SK-N-SH (cell line): ENCODE measurements at regions not wholly inside any gene's neighbourhood (a gene's known extent, or its start where the extent isn't known, plus 50 kb on each side); places are given as distances from the start of the nearest gene placed in this dataset.

Source experiments
- CTCF ChIA-PET: fragments of 300-600, 350-600 bp; formaldehyde crosslinking; extraction: SDS; loops from one replicate; lab custom pipeline; 2021; lab: Yijun Ruan, JAX
- POLR2A ChIA-PET: fragments of 350-600 bp; sonication (Branson Sonifier 250); formaldehyde crosslinking; extraction: SDS; loops from one replicate; lab custom pipeline; 2020; ENCODE audit warnings: antibody characterized with exemption, inconsistent platforms; lab: Yijun Ruan, JAX
- DNase-seq: peaks from one replicate; pipeline ENCODE4 v3.0.0; 2012
- H2AFZ ChIP-seq: fragments of 200-600 bp; sonication (generic); 2 replicates; pipeline ENCODE4 v1.8.1; 2016; ENCODE audit warnings: antibody characterized with exemption, mild to moderate bottlenecking, low read depth
- H3F3A ChIP-seq: fragments of 200-600 bp; sonication (generic); replicated peaks from 2 replicates; pipeline ENCODE3; 2016; ENCODE audit warnings: antibody characterized with exemption, mild to moderate bottlenecking; ENCODE audit not compliant: insufficient read depth
- H3K27ac ChIP-seq, 2 experiments: fragments of 200-500 bp in 1 of 2; fragments of 200-600 bp in 1 of 2; sonication (Bioruptor generic) in 1 of 2; sonication (generic), shearing (Covaris generic) in 1 of 2; 2 replicates each; pipeline versions ENCODE4 v1.5.1 to v1.6.1; 2014 to 2016; ENCODE audit warnings: low read depth in 2 of 2, inconsistent platforms in 1 of 2, low read length in 1 of 2, mild to moderate bottlenecking in 1 of 2, mixed read lengths in 1 of 2
- H3K27me3 ChIP-seq: fragments of 200-600 bp; sonication (generic), shearing (Covaris generic); 2 replicates; pipeline ENCODE4 v1.6.1; 2016; ENCODE audit warnings: mixed run types; ENCODE audit not compliant: insufficient read depth
- H3K36me3 ChIP-seq, 2 experiments: fragments of 200-500 bp in 1 of 2; fragments of 200-600 bp in 1 of 2; sonication (Bioruptor generic) in 1 of 2; sonication (generic) in 1 of 2; replicated peaks in 1 of 2; 2 replicates each; pipeline versions ENCODE3 to v1.5.1; 2014 to 2016; ENCODE audit warnings: low read length in 1 of 2, mild to moderate bottlenecking in 1 of 2; ENCODE audit not compliant: insufficient read depth in 2 of 2, control insufficient read depth in 1 of 2
- H3K4me1 ChIP-seq, 2 experiments: fragments of 200-500 bp in 1 of 2; fragments of 200-600 bp in 1 of 2; sonication (Bioruptor generic) in 1 of 2; sonication (generic), shearing (Covaris generic) in 1 of 2; 2 replicates each; pipeline versions ENCODE4 v1.5.1 to v1.6.1; 2014 to 2016; ENCODE audit warnings: low read depth in 1 of 2, low read length in 1 of 2, mixed run types in 1 of 2; ENCODE audit not compliant: insufficient read depth in 2 of 2, control insufficient read depth in 1 of 2
- H3K4me2 ChIP-seq: fragments of 200-600 bp; sonication (generic), shearing (Covaris generic); 2 replicates; pipeline ENCODE4 v1.6.1; 2017; ENCODE audit warnings: mixed run types
- H3K4me3 ChIP-seq, 2 experiments: fragments of 200-500 bp in 1 of 2; fragments of 200-600 bp in 1 of 2; sonication (Bioruptor generic) in 1 of 2; sonication (generic), shearing (Covaris generic) in 1 of 2; 2 replicates each; pipeline versions ENCODE4 v1.5.1 to v1.8.1; 2014 to 2016; ENCODE audit warnings: low read depth in 2 of 2, inconsistent platforms in 1 of 2, low read length in 1 of 2, mild to moderate bottlenecking in 1 of 2, mixed read lengths in 1 of 2, moderate library complexity in 1 of 2
- H3K79me2 ChIP-seq: fragments of 200-600 bp; sonication (generic); 2 replicates; pipeline ENCODE4 v1.8.1; 2017; ENCODE audit warnings: mild to moderate bottlenecking; ENCODE audit not compliant: insufficient read depth
- H3K9ac ChIP-seq: fragments of 200-600 bp; sonication (generic); 2 replicates; pipeline ENCODE4 v1.6.1; 2017; ENCODE audit warnings: mixed run types
- H3K9me2 ChIP-seq: fragments of 200-600 bp; sonication (generic); 2 replicates; pipeline ENCODE4 v1.6.1; 2017; ENCODE audit warnings: mixed run types
- H3K9me3 ChIP-seq: fragments of 200-600 bp; sonication (generic); 2 replicates; pipeline ENCODE4 v1.6.1; 2017; ENCODE audit warnings: mixed run types, mild to moderate bottlenecking, moderate library complexity
- H4K20me1 ChIP-seq: fragments of 200-600 bp; sonication (generic); 2 replicates; pipeline ENCODE4 v1.6.1; 2017; ENCODE audit warnings: mild to moderate bottlenecking, mixed run types; ENCODE audit not compliant: insufficient read depth
- CHD2 ChIP-seq: fragments of 150-350 bp; IDR thresholded peaks from 2 replicates; pipeline ENCODE4 v1.6.1; 2018; ENCODE audit warnings: low read length; ENCODE audit not compliant: partially characterized antibody
- ELF1 ChIP-seq: IDR thresholded peaks from 2 replicates; pipeline ENCODE4 v1.4.0; 2012
- EP300 ChIP-seq, 2 experiments: IDR thresholded peaks; 2 replicates each; pipeline versions ENCODE4 v1.4.0 to v1.6.1; 2012; ENCODE audit warnings: borderline replicate concordance in 1 of 2, low read depth in 1 of 2, low read length in 1 of 2
- RCOR1 ChIP-seq: fragments of 150-350 bp; IDR thresholded peaks from 2 replicates; pipeline ENCODE4 v1.6.1; 2017; ENCODE audit warnings: antibody characterized with exemption, low read length
- YY1 ChIP-seq: IDR thresholded peaks from 2 replicates; pipeline ENCODE4 v1.4.0; 2012; ENCODE audit warnings: low read depth, mild to moderate bottlenecking
- WGBS: methylation state at CpG from one replicate; pipeline ENCODE4 v1.1.6; 2017; ENCODE audit warnings: low lambda C conversion rate; 5-methylcytosine and 5-hydroxymethylcytosine counted together
- TF ChIP-seq, protein P1 (sequence below): IDR thresholded peaks from 2 replicates; pipeline ENCODE4 v1.6.1; 2012; ENCODE audit warnings: mild to moderate bottlenecking, low read depth, low read length, moderate library complexity
- TF ChIP-seq, protein P2 (sequence below): IDR thresholded peaks from 2 replicates; pipeline ENCODE4 v1.4.0; 2012; ENCODE audit warnings: low read depth, borderline replicate concordance

DNA sequence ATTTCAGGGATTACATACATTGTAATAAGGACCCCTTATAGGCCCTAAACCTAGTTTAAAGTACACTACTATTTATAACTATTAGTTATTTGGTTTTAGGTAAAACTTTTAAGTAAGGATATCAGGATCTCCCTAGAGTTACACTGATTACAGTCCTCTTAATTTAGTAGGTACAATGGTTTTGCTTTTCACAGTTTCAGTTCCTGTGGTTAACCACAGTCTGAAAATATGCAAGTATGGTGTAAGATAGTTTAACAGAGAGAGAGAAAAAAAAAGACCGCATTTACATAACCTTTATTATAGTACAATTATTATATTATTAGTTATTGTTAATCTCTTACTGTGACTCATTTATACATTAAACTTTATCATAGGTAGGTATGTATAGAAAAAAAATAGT lies 725.3 kb upstream of the PTPRD start (continued):
- TF ChIP-seq, protein P1, sequence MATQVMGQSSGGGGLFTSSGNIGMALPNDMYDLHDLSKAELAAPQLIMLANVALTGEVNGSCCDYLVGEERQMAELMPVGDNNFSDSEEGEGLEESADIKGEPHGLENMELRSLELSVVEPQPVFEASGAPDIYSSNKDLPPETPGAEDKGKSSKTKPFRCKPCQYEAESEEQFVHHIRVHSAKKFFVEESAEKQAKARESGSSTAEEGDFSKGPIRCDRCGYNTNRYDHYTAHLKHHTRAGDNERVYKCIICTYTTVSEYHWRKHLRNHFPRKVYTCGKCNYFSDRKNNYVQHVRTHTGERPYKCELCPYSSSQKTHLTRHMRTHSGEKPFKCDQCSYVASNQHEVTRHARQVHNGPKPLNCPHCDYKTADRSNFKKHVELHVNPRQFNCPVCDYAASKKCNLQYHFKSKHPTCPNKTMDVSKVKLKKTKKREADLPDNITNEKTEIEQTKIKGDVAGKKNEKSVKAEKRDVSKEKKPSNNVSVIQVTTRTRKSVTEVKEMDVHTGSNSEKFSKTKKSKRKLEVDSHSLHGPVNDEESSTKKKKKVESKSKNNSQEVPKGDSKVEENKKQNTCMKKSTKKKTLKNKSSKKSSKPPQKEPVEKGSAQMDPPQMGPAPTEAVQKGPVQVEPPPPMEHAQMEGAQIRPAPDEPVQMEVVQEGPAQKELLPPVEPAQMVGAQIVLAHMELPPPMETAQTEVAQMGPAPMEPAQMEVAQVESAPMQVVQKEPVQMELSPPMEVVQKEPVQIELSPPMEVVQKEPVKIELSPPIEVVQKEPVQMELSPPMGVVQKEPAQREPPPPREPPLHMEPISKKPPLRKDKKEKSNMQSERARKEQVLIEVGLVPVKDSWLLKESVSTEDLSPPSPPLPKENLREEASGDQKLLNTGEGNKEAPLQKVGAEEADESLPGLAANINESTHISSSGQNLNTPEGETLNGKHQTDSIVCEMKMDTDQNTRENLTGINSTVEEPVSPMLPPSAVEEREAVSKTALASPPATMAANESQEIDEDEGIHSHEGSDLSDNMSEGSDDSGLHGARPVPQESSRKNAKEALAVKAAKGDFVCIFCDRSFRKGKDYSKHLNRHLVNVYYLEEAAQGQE: no peak
- TF ChIP-seq YY1: no peak
- TF ChIP-seq EP300 (IDR thresholded peaks at IDR 0.05; ENCODE audit: borderline replicate concordance in 1 of 2, low read depth in 1 of 2, low read length in 1 of 2): no peak
- no peak for TF ChIP-seq RCOR1
- TF ChIP-seq, all 33 proteins: peak for 0

DNA sequence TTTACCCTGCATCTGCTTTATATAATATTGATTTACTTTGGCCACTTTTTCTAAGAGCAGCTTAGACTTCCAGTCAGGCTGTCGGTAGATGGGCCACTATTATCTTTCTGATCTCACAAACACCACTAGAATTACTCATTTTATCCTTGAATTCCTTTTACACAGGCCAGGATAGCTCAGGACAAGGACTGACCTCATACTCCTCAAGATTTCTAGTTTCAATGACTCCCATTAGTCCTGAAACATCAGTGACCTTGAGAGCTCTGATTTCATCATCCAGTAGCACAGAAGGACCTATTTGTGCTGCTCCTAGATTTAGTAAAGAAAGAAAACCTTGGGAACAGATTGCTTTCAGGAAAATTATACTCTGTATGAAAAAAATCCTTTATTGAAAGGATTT lies 727.9 kb upstream of the PTPRD start:
- no peak for DNase-seq
- Histone ChIP-seq H3K79me2 (no peaks in the 10 kb centered on the region), H3K36me3 (no peaks in the 10 kb centered on the region), H3K4me3 (no peak overlapping the region), H3K27ac (no peak overlapping the region), H3K9me2 (no peaks in the 10 kb centered on the region), H3K4me1 (no peaks in the 10 kb centered on the region), H4K20me1 (no peaks in the 10 kb centered on the region), H3K4me2 (no peak overlapping the region), H2AFZ (no peak overlapping the region), H3F3A (no peaks in the 10 kb centered on the region), H3K9ac (no peak overlapping the region), H3K9me3 (0 out of 2 replicates have a peak, but pooled peaks cover 4% of the 10 kb centered on the region), H3K27me3 (no peaks in the 10 kb centered on the region)
- 9% methylated on average over 1 of the region's 1 CpG for WGBS
- TF ChIP-seq, protein P2, sequence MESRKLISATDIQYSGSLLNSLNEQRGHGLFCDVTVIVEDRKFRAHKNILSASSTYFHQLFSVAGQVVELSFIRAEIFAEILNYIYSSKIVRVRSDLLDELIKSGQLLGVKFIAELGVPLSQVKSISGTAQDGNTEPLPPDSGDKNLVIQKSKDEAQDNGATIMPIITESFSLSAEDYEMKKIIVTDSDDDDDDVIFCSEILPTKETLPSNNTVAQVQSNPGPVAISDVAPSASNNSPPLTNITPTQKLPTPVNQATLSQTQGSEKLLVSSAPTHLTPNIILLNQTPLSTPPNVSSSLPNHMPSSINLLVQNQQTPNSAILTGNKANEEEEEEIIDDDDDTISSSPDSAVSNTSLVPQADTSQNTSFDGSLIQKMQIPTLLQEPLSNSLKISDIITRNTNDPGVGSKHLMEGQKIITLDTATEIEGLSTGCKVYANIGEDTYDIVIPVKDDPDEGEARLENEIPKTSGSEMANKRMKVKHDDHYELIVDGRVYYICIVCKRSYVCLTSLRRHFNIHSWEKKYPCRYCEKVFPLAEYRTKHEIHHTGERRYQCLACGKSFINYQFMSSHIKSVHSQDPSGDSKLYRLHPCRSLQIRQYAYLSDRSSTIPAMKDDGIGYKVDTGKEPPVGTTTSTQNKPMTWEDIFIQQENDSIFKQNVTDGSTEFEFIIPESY: no peak
- TF ChIP-seq ELF1 (no peak), CHD2 (no peak)
- TF ChIP-seq, protein P1: no peak
- ChIA-PET POLR2A (no interaction called here), CTCF (no interaction called here)
